Cerebellar cortex (tissue), 1 donor: ENCODE measurements at regions not wholly inside any gene's neighbourhood (a gene's known extent, or its start where the extent isn't known, plus 50 kb on each side); places are given as distances from the start of the nearest gene placed in this dataset.
"Not testable (repeated sequence)": the region's sequence is repeated elsewhere in the genome, so short reads cannot be mapped to it uniquely, and the experiment has no call there.

Experiments
- DNase-seq: peaks from one replicate; pipeline ENCODE4 v3.0.0-alpha.2; 2015; ENCODE audit warnings: low spot score

GRCh38 chr9:89839952-89840351, 235.1 kb downstream of the GADD45G start:
- no peak for DNase-seq

DNA sequence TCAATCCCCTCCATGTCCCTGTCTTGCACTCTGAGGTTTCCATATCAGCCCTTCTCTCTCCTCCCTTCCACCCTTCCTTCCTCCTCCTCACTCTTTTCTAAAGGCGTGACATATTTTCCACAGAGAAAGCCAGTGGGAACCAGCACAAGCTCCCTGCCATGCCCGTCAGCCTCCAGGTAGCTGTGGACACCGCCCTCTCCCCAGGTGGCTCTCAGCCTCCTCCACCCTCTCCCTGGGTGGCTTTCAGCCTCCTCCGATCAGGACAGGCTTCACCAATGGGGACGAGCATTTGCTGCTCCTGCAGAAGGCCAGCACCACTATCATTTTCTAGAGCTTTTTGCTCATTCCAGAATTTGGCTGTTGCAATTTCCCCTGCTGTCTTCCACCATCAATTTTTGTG, 236.6 kb downstream of the GADD45G start:
- no peak for DNase-seq

DNA sequence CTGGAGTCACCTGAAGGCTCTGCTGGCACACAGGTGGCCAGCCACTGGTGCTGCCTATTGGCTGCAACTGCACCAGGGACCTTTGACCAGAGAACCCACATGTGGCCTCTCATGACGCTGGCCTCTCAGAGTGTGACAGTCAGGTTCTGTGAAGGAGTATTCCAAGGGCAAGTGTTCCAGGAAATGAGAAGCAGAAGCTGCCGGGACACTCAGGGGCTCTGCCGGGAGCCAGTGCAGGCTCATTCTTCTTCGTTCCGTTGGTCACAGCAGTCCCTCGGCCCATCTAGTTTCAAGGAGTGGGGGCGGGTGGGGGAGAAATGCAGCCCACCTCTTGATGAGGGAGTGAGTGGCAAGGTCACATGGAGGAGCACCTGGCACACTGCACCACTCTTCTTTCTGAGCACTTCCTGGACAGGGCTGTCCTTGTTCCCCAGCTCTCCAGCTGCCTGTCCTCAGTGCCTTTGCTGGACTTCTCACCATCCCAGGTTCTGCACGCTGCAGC, 237.5 kb downstream of the GADD45G start:
- no peak for DNase-seq

DNA sequence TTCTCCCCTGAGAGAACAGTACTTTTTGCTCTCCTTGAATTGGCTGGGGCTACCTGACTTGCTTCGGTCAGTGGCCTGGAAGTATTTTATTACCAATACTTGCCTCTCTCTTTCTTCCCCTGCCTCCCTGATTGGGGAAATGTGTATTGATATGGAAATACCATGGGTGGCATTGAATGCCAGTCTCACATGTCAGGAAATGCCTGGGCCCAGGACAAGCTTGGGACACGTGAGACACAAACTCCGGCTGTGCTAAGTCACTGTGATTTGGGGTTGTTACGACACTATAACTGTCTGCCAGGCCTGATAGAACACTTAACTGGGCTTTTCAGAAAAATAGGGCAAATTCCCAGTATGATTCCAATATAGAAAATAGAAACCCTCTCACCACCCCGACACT, 238.3 kb downstream of the GADD45G start:
- DNase-seq: no peak

GRCh38 chr9:89843591-89843990, 238.8 kb downstream of the GADD45G start:
- no peak for DNase-seq

DNA sequence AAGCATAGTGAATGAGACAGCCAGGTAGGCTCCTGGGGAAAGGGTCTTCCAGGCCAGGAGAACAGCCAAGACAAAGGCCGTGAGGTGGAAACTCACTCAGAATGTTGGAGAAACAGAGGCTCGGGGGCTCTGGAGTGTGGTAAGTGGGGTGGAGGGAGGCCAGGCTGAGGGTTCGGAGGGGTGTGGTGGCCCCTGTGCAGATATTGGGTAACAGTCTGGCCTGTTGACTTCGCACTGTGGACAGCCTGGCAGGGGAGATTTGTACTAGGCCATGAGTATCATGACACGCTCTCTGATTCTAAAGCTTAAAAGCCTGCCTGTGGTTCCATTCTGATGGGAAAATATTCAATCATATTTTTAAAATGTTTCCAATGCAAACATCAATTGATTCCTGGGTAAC, 239.3 kb downstream of the GADD45G start:
- DNase-seq: no peak

DNA sequence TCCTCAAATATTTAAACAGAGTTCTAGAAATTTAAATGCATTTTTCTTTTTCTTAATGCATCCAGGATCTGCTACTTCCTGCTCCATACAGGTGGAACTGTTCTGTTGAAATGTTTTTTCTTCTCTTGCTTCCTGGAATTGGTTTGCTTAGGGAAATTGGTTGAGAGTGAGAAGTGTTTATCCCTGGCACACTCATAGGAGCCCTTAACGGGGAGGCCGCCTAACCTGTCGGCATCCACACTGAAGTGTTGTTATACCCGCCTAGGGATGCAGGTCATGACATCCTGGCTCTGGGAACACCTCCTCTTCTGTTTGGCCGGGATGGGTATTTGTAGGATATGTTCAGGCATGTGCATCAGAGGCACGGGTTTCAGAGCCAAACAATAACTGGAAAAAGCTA, 239.7 kb downstream of the GADD45G start:
- no peak for DNase-seq

DNA sequence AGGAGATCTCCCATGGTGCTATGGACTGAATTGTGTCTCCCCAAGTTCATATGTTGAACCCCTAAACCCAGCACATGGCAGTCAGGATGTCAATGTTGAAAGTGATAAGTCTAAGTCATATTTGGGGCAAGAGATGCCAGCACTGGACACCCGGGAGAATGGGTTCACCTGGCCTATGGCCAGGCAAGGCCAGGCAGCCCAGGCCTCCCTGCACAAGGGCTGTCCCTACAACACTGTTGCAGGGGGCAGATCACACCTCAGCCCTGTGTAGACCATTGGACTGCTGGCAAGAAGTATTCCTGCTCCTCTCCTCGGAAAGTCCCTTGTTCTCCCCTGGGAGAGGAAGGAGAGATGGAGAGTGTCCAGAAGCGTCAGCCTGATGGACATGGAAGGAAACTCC, 240.5 kb downstream of the GADD45G start:
- no peak for DNase-seq

GRCh38 chr9:89845862-89846261, 241.1 kb downstream of the GADD45G start:
- DNase-seq: no peak

DNA sequence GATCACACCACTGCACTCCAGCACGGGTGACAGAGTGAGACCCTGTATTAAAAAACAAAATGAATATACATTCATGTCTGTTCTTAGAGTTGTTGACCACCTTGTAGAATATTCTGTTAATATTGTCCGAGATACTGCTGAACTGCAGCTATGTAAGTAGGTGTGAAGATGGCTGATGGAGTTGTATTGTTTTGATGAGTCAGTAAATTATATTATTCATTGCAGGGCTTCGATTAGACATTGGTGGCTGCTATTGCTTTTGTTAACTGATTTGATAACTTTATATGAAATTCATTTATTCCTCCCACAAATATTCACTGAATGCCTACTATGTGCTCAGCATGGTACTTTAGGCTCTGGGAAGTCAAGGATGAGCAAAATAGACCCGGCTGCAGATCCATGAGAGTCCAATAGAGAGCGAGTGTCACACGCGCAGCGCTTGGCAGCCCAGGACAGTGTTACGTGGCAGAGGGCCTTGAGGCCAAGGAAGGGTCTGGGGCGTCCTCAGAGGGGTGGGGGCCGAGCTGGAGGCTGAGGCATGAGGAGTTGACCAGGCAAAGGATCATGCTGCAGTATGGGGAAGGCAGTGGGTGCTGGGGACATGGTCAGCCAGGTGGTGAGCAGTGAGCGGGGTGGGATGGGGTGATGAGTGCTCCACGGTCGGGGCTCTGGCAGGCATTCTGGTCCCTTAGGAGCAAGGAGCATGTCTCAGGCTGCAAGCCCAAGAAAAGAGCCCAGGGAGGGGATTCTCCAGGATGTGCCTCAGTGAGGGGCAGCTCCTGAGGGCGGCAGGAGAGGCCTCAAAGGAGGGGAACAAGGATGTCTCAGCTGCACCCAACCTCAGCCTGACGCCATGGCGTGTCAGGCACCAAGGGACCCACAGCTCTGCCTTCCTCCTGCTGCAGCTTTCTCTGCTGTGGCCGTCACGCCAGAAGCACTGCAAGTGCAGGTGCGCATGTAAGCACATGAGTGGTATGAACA, 243.5 kb downstream of the GADD45G start:
- DNase-seq: no peak

DNA sequence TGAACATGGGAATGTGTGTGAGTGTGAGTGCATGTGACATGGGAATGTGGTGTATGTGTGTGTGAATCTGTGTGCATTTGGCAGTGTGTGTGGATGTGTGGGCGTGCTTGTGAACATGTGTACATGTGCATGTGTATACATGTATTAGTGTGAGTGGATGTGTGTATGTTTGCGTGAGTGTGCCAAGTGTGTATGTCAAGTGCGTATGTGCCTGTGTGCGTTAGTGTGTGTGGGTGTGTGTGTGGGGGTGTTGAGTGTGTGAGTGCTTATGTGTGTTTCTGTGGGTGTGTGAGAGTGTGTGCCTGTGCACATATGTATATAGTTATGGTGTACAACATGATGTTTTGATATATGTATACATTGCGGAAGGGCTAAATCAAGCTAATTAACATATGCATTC, 244.3 kb downstream of the GADD45G start:
- no peak for DNase-seq

- no peak for DNase-seq
Measured at GRCh38 chr9:89850153-89850552, 245.3 kb downstream of the GADD45G start.

DNA sequence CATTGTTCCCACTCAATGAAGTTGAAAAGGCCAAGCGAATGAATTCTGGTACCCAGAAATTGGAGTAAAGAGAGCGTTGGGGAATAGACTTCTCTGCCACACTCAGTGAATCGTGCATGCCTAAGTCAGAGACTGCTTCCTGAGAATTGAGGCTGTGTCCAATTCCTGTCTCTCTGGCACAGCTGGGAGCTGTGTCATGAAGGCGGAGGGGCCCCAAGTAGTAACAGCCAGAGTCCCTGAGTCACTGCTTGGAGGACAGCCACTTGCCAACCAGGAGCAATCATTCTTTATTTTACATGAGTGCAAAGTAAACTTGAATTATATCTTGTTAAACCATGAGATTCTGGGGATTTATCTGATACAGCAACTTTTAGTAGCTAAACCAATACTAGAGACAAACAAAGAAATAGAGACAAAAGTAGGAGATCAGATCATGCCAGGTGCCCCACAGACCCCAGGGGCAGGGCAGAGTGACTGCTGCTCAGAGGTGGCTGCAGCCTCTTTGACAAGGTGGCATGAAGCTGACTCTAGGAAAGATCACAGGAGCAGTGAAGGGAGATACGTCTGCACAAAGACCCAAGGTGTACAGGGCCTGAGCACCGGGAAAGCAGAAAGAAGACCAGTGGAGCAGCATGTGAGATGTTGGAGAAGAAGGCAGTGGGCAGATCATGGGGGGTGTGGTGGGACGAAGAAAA, 246.0 kb downstream of the GADD45G start:
- no peak for DNase-seq

- DNase-seq: no peak
Measured at GRCh38 chr9:89853161-89853560, 248.3 kb downstream of the GADD45G start.

DNA sequence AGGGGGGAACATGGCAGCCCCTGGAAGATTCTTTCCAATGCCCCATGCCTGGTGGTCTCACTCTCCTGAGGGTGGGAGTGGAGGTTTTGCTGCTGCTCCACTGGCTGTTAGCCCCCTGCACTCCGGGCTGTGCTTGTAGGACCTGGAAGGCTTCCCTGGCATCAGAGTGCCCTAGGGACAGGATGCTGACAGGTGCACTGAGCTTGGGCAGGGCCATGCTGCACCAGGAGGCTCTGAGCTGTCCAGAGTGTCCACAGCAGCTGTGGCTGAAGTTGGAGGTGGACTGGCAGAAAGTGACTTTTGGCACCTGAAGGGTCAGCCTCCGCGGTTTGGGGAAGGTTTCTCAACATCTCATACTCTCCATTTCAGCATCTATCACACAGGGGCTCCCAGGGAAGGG, 249.1 kb downstream of the GADD45G start:
- DNase-seq: no peak

- DNase-seq: no peak
Measured at GRCh38 chr9:89854715-89855475, 250.1 kb downstream of the GADD45G start.

DNA sequence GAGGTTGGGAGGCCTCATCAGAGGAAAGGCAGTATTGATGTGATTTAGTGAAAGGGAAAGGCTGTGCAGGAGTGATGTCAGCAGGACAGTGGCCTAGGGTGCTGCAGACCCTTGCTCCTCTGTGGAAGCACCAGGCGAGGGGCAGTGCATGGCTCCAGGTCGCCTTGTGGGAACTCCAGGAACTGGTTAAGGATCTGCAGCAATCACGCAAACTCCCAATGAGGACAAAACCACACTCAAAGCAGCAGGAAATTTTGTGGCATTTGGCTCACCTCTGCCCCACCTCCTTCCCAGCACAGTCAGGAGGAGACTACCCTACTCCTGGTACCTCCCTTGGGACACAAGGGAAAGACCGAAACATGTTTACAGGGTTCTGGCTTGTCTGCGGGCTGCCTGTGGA, 251.5 kb downstream of the GADD45G start:
- not testable (repeated sequence) for DNase-seq

DNA sequence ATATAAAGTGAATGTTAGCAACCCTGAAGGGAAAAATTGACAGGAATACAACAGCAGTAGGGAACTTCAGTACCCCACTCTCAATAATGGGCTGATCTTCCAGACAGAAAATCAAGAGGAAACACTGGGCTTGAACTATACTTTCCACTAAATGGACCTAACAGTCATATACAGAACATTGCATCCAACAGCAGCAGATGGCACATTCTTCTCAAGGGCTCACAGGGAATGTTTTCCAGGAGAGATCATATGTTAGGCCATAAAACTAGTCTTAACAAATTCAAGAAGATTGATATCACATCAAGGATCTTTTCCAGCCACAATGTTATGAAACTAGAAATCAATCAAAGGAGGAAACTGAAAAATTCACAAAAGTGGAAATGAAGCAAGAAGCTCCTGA, 252.1 kb downstream of the GADD45G start:
- DNase-seq: peak; percentile 35

DNA sequence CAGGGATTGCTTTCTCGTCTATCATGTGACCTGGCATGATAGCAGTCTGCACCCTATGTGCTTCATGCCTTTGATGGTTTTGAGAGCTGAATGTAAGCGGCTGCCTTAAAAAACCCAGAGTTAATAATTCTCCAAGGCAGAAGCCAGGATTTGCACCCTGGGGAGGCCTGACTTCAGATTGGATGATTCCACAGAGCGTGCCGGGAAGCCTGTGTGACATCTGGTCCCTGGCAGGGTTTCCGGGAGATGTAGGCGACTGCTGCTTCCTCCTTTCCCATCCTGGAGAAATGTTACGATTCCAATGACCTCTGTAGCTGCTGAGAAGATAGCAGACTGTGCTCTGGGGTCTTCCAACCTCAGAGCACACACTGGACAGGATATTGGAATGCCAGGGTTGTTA, 255.0 kb downstream of the GADD45G start:
- DNase-seq: not testable (repeated sequence)

DNA sequence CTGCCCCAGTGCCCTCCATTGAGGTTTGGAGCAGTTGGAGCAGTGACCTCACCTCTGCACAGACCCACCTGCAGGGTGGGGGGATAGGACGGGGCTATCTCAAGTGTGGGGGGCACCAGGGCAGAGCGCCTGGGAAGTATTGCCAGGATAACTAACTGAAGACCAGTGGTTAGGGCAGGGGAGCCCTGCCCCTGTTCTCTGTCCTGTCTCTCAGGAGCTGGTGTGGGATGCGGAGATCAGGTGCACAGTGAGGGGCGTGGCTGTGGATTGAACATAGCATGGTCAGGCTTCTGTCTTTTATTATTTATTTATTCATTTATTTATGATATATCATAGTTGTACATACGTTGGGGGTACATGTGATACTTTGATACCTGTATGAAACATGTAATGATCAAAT, 256.6 kb downstream of the GADD45G start:
- not testable (repeated sequence) for DNase-seq

DNA sequence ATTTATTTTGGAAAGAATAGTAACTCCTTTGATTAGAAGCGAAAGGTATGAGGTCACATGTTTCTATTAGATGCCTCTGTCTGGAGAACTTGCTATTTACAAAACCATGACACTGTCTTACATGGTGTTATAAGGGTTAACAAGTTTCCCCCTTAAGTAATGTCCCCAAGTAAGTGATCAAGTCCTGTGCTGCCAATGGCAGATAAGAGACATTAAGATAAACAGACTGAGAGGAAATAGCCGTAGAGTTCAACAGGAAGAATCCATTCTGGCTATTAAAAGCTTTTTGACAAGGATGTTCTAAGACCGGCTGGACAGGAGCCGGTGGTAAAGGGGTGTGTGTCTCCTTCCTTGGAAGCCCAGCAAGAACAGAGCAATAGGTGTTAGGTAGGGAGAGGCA, 257.5 kb downstream of the GADD45G start:
- no peak for DNase-seq

- no peak for DNase-seq
Measured at GRCh38 chr9:89863141-89863540, 258.3 kb downstream of the GADD45G start.
